ENCODE measurements at regions not wholly inside any gene's neighbourhood (a gene's known extent, or its start where the extent isn't known, plus 50 kb on each side); places are given as distances from the start of the nearest gene placed in this dataset.
"Not testable (repeated sequence)": the region's sequence is repeated elsewhere in the genome, so short reads cannot be mapped to it uniquely, and the experiment has no call there.

DNA sequence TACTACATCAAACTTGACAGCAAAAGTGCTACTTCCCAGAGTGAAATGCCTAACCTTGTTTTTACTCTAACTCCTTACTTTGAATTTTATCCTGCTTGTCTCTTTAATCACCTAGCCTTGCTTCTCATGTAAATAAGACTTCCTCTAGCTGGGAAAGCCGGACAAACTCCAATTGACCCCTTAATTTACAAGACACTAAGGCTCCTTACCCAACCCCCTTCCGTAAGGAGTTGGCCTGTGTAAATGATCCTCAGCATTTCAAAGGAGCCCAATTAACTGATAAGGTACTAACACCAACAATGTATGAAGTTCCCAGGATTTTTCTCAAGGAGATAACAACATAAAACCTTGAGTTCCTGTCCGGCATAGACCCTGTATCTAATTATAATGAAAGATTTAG lies 1728.4 kb downstream of the BRINP3 start:
- not testable (repeated sequence) for DNase-seq (ENCODE audit: low spot score)

DNA sequence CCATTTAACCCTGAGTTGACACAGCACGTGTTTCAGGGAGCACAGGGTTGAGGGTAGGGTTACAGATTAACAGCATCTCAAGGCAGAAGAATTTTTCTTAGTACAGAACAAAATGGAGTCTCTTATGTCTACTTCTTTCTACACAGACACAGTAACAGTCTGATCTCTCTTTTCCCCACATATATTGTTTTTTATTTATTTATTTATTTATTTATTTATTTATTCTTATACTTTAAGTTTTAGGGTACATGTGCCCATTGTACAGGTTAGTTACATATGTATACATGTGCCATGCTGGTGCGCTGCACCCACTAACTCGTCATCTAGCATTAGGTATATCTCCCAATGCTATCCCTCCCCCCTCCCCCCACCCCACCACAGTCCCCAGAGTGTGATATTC lies 1725.6 kb downstream of the BRINP3 start:
- DNase-seq (ENCODE audit: low spot score) = not testable (repeated sequence)

- DNase-seq (ENCODE audit: low spot score) = not testable (repeated sequence)
Measured at GRCh38 chr1:188757747-188758146, 1719.9 kb downstream of the BRINP3 start.

GRCh38 chr1:188761226-188761625 lies 1716.4 kb downstream of the BRINP3 start:
- DNase-seq (ENCODE audit: low spot score) = no peak

GRCh38 chr1:188762166-188762743 lies 1715.4 kb downstream of the BRINP3 start:
- DNase-seq (ENCODE audit: low spot score) = no peak

DNA sequence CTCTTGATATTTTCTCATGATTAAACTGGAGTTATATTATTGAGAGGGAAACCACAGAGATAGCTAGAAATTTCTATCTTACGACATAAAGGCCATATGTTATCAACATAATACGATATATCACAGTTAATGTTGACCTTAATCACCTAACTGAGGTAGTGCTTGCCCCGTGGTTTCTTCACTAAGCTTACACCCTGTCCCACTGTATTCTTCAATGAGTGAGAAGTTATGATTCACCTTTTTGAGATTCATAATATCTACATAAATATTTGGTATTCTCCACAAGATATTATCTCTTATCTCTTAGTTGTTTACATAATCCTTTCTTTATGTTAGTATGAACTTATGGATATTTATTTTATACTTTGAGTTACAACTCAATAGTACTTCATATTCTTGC lies 1714.1 kb downstream of the BRINP3 start:
- no peak for DNase-seq (ENCODE audit: low spot score)

GRCh38 chr1:188769181-188769580 lies 1708.5 kb downstream of the BRINP3 start:
- no peak for DNase-seq (ENCODE audit: low spot score)

GRCh38 chr1:188769936-188770335 lies 1707.7 kb downstream of the BRINP3 start:
- no peak for DNase-seq (ENCODE audit: low spot score)

DNA sequence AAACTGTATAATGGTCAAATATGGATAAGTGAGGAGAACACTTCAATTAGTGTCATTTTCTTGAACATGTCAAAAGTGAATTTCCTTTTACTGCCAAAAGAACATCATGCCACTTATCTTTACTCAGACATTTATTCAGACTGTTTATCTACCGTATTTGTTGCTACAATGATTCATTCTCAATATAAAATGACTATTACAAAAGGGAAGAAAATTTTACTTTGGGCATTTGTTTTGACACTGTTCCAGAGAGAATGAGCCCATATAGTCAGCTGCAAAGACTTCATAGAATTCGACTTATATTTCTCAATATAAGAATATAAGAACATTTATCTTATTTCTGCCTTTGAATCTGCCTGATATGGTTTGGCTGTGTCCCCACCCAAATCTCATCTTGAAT lies 1699.1 kb downstream of the BRINP3 start:
- DNase-seq (ENCODE audit: low spot score) = no peak

DNA sequence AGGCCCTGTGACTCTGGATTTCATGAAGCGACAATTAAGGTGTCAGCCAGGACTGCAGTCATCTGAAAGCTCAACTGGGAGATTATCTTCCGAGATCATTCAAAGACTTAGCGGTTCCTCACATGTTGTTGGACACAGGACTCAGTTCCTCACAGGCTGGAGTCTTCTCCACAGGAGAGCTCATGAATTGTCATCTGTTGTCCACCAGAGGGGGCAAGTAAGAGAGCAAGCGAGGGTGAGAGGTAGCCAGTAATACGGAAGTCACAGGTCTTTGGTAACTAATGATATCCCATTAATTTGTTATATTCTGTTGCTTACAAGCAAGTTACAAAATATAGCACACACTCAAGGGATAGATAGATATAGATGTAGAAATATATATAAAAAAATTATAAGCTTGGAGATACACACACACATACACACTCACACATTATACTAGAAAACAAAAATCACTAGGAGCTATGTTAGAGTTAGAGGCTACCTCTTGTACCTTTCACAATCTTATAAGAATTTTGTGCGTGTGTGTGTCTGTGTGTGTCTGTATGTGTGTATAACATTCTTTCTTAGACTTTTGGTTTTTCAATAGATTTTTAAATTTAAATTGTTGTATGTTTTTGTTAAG lies 1695.3 kb downstream of the BRINP3 start:
- DNase-seq (ENCODE audit: low spot score) = peak; percentile 3

- DNase-seq (ENCODE audit: low spot score) = no peak
Measured at GRCh38 chr1:188794969-188795368, 1682.7 kb downstream of the BRINP3 start.

DNA sequence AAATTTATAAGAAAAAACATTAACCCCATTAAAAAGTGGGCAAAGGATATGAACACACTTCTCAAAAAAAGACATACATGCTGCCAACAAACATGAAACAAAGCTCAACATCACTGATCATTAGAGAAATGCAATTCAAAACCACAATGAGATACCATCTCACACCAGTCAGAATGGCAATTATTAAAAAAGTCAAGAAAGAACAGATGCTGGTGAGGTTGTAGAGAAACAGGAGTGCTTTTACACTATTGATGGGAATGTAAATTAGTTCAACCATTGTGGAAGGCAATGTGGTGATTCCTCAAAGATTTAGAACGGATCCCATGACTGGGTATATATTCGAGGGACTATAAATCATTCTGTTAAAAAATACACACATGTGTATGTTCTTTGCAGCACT lies 1665.5 kb downstream of the BRINP3 start:
- not testable (repeated sequence) for DNase-seq (ENCODE audit: low spot score)

DNA sequence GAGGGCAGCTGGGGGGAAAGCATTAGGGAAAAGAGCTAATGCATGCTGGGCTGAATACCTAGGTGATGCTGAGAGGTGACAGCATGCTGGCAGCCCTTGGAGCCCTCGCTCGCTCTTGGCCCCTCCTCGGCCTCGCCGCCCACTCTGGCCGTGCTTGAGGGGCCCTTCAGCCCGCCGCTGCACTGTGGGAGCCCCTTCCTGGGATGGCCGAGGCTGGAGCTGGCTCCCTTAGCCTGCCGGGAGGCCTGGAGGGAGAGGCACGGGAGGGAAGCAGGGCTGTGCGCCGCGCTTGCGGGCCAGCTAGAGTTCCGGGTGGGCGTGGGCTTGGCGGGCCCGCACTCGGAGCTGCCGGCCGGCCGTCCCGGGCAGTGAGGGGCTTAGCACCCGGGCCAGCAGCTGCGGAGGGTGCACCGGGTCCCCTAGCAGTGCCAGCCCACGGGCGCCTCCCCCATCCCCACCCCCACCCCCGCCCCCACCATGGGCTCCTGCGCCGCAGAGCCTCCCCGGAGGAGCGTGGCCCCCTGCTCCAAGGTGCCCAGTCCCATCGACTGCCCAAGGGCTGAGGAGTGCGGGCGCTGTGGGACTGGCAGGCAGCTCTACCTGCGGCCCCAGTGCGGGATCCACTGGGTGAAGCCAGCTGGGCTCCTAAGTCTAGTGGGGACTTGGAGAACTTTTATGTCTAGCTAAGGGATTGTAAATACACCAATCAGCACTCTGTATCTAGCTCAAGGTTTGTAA lies 1664.7 kb downstream of the BRINP3 start:
- DNase-seq (ENCODE audit: low spot score) = not testable (repeated sequence)

DNA sequence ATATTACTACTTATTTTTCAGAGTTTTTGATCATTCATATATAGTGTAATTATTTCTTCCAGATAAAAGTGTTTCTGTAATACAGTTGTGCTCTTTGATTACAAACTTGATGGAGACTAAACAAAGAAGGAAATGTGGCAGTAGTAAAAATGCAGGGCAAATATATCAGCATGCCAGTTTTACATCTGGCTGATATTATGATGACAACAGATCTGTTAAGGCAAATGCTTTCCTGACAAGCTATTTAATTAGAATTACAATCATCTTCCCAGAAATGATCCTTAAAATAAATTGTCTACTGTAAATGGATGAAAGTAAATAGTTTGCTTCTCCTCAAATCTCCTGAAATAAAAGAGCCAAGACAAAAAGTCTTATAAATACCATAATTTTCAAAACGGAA lies 1659.8 kb downstream of the BRINP3 start:
- no peak for DNase-seq (ENCODE audit: low spot score)

GRCh38 chr1:188822248-188822647 lies 1655.4 kb downstream of the BRINP3 start:
- DNase-seq (ENCODE audit: low spot score) = no peak

- DNase-seq (ENCODE audit: low spot score) = no peak
Measured at GRCh38 chr1:188825471-188825870, 1652.2 kb downstream of the BRINP3 start.

GRCh38 chr1:188826800-188827199 lies 1650.9 kb downstream of the BRINP3 start:
- DNase-seq (ENCODE audit: low spot score) = no peak

- DNase-seq (ENCODE audit: low spot score) = no peak
Measured at GRCh38 chr1:188827400-188827799, 1650.3 kb downstream of the BRINP3 start.

DNA sequence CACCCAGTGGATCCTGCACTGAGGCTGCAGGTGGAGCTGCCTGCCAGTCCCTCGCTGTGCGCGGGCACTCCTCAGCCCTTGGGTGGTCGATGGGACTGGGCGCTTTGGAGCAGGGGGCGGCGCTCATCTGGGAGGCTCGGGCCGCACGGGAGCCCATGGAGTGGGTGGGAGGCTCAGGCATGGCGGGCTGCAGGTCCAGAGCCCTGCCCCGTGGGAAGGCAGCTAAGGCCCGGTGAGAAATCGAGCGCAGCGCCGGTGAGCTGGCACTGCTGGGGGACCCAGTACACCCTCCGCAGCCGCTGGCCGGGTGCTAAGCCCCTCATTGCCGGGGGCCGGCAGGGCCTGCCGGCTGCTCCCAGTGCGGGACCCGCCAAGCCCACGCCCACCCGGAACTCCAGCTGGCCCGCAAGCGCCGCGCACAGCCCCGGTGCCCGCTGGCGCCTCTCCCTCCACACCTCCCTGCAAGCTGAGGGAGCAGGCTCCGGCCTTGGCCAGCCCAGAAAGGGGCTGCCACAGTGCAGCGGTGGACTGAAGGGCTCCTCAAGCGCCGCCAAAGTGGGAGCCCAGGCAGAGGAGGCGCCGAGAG lies 1636.5 kb downstream of the BRINP3 start:
- not testable (repeated sequence) for DNase-seq (ENCODE audit: low spot score)

GRCh38 chr1:188846468-188846867 lies 1631.2 kb downstream of the BRINP3 start:
- no peak for DNase-seq (ENCODE audit: low spot score)

DNA sequence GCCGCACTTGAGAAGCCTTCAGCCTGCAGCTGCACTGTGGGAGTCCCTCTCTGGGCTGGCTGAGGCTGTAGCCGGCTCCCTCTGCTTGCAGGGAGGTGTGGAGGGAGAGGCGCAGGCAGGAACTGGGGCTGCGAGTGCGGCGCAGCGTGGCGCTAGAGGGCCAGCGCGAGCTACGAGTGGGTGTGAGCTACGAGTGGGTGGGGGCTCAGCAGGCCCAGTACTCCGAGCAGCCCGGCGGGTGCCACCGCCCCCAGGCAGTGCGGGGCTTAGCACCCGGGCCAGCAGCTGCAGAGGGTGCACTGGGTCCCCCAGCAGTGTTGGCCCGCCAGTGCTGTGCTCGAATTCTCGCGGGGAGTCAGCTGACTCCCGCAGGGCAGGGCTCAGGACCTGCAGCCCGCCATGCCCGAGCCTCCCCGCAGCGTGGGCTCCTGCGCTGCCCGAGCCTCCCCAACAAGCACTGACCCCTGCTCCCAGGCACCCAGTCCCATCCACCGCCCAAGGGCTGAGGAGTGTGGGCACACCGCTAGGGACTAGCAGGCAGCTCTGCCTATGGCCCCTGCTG lies 1620.1 kb downstream of the BRINP3 start:
- DNase-seq (ENCODE audit: low spot score) = no peak

GRCh38 chr1:188867614-188868013 lies 1610.0 kb downstream of the BRINP3 start:
- no peak for DNase-seq (ENCODE audit: low spot score)

GRCh38 chr1:188871164-188871563 lies 1606.5 kb downstream of the BRINP3 start:
- no peak for DNase-seq (ENCODE audit: low spot score)
